ENCODE measurements at regions not wholly inside any gene's neighbourhood (a gene's known extent, or its start where the extent isn't known, plus 50 kb on each side); places are given as distances from the start of the nearest gene placed in this dataset.
"Not testable (repeated sequence)": the region's sequence is repeated elsewhere in the genome, so short reads cannot be mapped to it uniquely, and the experiment has no call there.

DNA sequence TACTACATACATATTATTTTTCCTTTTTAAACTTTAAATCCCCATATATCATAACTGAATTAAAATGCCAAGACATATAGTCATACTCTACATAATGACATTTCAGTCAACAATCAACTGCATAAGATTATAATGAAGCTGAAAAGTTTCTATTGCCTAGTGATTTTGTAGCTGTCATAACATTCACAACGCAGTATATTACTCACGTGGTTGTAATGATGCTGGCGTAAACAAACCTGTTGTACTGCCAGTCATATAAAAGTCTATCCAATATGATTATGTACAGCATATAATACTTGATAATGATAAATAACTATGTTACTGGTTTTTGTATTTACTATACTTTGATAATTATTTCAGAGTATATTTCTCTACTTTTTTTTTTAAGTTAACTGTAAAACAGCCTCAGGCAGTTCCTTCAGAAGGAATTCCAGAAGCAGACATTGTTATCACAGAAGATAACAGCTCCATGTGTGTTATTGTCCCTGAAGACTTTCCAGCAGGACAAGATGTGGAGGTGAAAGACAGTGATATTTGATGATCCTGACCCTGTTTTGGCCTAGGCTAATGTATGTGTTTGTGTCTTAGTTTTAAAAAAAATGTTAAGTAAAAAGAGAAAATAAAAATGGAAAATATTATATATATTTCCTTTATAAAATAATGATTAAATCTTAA is 443.4 kb upstream of the UBE2E2 start:
- no peak for DNase-seq (ENCODE audit: low spot score)

- no peak for DNase-seq (ENCODE audit: low spot score)
Observed at GRCh38 chr3:22765679-22766078, 437.4 kb upstream of the UBE2E2 start.

DNA sequence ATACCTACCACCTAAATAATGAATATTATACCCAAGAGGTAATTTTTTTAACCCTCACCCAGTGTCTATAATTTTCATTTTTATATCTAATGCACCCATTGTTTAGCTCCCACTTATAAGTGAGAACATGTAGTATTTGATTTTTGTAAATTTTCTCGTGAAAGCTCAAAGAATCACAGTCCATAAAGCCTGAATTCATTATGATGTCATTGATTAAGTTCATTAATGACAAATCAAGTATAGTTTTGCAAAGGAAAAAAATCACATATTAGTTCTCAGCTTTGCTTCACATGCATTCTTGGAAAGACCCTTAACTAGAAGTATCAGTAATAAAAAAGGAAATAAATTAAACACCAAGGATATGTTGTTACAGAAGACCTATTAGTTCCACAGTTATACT is 425.3 kb upstream of the UBE2E2 start:
- DNase-seq (ENCODE audit: low spot score), result no peak

GRCh38 chr3:22779737-22780136 is 423.4 kb upstream of the UBE2E2 start:
- no peak for DNase-seq (ENCODE audit: low spot score)

DNA sequence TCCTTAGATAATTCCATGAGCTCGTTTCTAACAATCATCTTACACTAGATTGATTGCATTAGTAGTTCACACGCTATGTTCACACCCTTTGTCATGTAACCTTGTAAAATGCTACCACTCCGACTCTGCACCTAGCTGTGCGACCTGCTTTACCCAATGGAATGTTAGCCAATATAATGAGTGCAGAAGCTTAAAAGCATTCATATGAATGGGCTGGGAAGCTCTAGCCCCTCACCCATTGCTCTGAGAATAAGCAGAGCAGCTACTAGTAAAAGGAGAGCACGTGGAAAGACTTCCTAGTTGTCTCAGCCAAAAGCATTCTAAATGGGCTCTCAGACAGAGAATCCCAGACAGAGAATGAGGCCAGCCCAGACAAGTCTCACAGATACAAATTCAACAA is 410.6 kb upstream of the UBE2E2 start:
- DNase-seq (ENCODE audit: low spot score), result no peak

GRCh38 chr3:22795917-22796316 is 407.2 kb upstream of the UBE2E2 start:
- no peak for DNase-seq (ENCODE audit: low spot score)

DNA sequence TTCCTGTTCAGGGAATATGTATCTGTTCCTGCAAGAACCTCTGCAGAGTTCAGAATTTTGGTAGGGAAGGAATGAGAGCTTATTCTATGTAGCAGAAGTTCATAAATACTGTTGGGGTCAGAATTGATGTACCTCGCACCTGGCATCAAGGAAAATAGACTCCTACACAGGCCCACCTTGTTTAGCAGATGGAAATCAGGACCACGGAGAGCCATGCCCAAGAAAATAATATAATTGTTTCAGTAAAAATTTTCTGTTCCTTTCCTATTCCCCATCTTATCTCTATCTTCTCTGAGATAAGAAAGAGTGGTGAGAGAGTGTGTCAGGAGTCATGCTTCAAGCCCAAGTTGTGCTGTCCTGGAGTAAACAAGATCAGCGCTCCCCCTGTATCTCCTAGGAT is 404.7 kb upstream of the UBE2E2 start:
- DNase-seq (ENCODE audit: low spot score), result no peak

- DNase-seq (ENCODE audit: low spot score), result no peak
Observed at GRCh38 chr3:22819209-22819608, 383.9 kb upstream of the UBE2E2 start.

- no peak for DNase-seq (ENCODE audit: low spot score)
Observed at GRCh38 chr3:22835041-22835440, 368.1 kb upstream of the UBE2E2 start.

- DNase-seq (ENCODE audit: low spot score), result no peak
Observed at GRCh38 chr3:22836131-22836530, 367.0 kb upstream of the UBE2E2 start.

DNA sequence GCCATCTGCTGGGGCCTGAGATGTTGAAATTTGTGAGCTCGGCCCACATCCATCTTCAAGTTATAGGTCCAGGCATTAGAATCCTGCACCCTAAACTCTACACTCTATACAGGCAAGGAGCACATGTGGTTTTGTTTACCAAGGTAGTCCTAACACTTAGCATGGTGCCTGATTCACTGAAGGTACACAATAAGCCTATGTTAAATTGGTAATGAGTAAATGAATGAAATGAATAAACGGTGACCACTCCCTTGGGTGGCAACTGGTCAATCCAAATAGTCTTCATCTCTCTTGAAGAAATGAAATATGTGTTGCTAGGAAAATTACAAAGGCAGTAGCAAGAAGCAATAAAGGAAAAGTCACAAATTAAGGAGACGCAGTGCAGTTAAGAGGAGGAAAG is 359.3 kb upstream of the UBE2E2 start:
- DNase-seq (ENCODE audit: low spot score), result no peak

GRCh38 chr3:22846566-22846965 is 356.6 kb upstream of the UBE2E2 start:
- no peak for DNase-seq (ENCODE audit: low spot score)

- not testable (repeated sequence) for DNase-seq (ENCODE audit: low spot score)
Observed at GRCh38 chr3:22849583-22849982, 353.5 kb upstream of the UBE2E2 start.

DNA sequence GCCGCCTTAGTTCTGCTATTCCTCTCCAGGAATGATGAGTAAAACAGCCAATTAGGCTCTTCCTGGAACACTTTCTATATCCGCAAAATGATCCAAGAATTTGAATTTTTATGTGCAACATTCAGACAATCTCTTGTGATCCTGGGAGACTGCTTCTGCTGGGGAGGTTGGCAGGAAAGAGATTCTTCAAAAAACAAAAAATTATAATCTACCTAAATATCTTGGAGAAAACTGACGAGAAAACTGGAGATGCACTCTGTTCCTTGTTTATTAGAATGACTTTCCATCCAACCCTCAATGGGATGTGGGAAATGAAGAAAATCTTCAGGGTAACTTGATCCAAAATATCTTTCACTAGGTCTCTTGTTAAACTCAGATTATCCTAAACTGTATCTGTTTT is 346.3 kb upstream of the UBE2E2 start:
- DNase-seq (ENCODE audit: low spot score), result no peak

- no peak for DNase-seq (ENCODE audit: low spot score)
Observed at GRCh38 chr3:22858486-22858885, 344.6 kb upstream of the UBE2E2 start.

DNA sequence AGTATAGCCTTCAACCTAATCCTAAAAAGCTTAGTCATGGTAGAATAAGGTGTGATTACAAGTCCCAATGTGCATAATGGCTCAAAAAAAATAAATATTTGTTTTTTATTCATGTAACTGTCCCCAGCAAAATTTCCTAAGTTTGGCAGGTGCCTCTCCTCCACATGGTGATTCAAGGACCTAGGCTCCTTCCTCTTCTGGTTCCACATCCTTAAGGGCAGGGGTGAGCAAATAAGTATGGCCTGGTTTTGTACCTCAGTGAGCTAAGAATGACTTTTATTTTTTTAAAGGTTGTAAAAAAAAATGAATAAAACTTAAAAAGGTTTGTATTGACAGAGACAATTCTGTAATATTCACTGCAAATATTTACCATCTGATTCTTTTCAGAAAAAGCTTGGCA is 343.5 kb upstream of the UBE2E2 start:
- no peak for DNase-seq (ENCODE audit: low spot score)

DNA sequence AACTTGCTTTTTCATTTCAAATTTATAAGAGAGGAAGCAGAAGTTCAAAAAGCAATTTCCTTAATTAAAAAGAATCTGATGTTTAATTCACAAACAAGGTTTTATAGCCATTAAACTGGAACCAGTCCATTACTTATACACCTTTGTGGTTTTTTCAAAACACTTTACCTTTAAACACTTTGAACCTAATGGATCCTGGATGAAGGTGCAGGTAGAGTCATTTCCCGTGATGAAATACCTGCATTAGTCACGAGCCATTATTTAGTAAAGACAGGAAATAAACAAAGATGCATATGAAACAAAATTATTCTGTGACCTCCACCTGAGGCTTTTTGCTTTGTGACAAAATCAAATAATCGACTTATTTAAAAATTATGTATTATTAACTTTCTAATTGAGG is 341.7 kb upstream of the UBE2E2 start:
- DNase-seq (ENCODE audit: low spot score), result no peak

DNA sequence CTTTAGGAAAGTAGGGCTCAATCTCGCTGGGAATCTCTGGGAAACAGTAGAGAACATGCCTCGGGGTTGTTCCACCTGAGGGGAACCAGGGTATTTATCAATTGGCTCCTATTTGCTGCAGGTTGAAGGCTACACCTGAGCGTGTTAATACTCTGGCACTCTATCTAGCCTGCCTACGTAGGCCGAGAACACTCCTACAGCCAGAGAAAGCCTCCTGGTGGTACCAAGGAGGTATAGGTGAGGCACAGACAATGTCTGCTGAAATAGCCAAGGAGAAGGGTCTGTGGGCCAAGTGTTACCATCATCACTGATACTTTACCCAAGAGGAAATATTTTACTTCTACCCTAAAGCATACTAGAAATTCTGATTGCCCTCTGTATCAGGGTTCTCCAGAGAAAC is 341.0 kb upstream of the UBE2E2 start:
- DNase-seq (ENCODE audit: low spot score), result no peak

DNA sequence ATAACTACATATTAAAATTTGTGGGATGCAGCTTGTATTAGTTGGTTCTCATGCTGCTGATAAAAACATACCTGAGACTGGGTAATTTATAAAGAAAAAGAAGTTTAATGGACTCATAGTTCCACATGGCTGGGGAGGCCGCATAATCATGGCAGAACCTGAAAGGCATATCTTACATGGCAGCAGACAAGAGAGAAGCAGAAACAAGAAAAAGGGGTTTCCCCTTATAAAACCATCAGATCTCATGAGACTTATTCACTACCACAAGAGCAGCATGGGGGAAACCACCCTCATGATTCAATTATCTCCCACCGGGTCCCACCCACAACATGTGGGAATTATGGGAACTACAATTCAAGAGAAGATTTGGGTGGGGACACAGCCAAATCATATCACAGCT is 320.3 kb upstream of the UBE2E2 start:
- DNase-seq (ENCODE audit: low spot score), result not testable (repeated sequence)

DNA sequence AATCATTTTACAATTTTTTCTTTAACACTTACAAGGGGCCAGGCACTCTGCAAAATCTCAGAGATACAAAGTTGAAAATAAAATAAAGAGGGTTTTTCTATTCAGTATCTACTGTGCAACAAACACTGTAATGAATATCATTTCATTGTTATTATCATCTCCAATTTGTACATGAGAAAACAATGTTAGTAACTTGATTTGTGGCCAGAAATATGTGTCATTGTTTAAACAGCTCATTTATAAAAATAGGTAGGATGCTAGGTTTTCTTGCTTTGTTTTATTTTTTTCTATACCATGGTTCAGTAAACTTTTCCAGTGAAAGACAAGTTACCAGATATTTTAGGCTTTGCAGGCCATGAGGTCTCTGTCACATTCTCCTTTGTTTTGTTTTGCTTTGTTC is 318.1 kb upstream of the UBE2E2 start:
- no peak for DNase-seq (ENCODE audit: low spot score)

GRCh38 chr3:22885574-22886341 is 317.4 kb upstream of the UBE2E2 start:
- DNase-seq (ENCODE audit: low spot score), result no peak

DNA sequence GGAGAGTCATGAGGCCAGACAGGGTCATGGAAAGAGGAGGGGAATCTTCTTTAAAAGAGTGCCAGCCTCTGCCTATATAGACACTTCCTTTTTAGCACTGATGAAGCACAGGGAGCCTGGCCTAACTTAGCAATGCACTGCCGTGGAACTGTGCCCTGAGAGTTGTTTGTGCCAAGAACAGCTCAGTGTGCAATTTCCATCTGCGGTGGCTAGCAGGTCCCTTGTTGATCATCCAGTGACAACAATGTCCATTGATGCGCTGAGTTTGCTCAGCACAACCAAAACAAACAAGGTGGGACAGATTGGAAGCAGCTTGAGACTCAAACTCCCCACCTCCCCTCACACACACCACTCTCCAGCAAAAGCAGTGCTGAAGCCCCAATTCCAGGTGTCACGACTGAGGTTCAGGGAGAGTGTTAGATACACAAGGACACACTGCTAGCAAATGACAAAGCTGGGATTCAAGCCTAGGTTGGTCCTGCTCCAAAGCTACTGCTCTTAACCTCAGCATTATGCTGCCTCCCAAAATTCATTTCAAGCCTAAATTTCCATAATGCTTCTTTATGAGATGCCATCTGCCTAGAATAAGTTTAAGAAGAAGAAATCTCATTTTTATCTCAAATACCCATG is 316.6 kb upstream of the UBE2E2 start:
- no peak for DNase-seq (ENCODE audit: low spot score)

GRCh38 chr3:22887664-22888291 is 315.3 kb upstream of the UBE2E2 start:
- DNase-seq (ENCODE audit: low spot score), result peak; percentile 1

Measured in hepatic stellate cell (primary cell).